Stomach (tissue), 4 donors: ENCODE measurements at regions not wholly inside any gene's neighbourhood (a gene's known extent, or its start where the extent isn't known, plus 50 kb on each side); places are given as distances from the start of the nearest gene placed in this dataset.

Experiments
- CTCF ChIP-seq, 7 experiments: fragments of 450-650 bp in 4 of 7; fragments of 200-600 bp in 3 of 7; sonication (generic) in 3 of 7; IDR thresholded peaks; one replicate each; pipeline ENCODE4 v1.5.1; 2016 to 2019; ENCODE audit warnings: antibody characterized with exemption in 7 of 7, control low read depth in 2 of 7, mild to moderate bottlenecking in 1 of 7
- POLR2A ChIP-seq, 4 donors: fragments of 450-650 bp; IDR thresholded peaks; one replicate each; pipeline ENCODE4 v1.6.1; 2016; ENCODE audit warnings: antibody characterized with exemption in 4 of 4, control low read depth in 2 of 4, mild to moderate bottlenecking in 1 of 4, moderate library complexity in 1 of 4

DNA sequence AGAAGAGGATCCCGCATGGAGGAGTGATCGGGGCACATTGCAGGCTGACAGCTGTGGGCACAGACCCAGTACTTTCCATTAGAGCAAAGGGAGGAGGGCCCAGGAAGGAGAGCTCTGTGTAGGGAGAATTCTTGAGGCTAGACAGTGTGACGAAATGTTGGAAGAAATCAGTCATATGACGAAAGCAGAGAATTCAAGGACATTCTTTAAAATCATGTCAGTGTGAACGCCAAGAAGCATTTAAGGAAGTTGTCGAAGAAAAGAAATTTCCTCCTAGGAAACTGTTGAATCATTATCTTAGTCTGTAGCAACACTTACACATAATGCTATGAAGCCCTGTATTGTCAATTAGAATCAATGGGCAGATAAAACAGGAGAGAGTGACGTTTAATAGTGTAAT lies 191.3 kb upstream of the ADARB2 start:
- TF ChIP-seq CTCF (IDR thresholded peaks at IDR 0.05): no peak
- no peak for TF ChIP-seq POLR2A (IDR thresholded peaks at IDR 0.05)
